DND-41 (cell line): ENCODE measurements at regions not wholly inside any gene's neighbourhood (a gene's known extent, or its start where the extent isn't known, plus 50 kb on each side); places are given as distances from the start of the nearest gene placed in this dataset.

Source experiments
- CTCF ChIP-seq: IDR thresholded peaks from 2 replicates; pipeline ENCODE4 v1.5.1; 2012; ENCODE audit warnings: borderline replicate concordance, low read length, moderate library complexity, mild to moderate bottlenecking; ENCODE audit not compliant: poor library complexity, severe bottlenecking; ENCODE audit errors: extremely low read depth
- EZH2 ChIP-seq: IDR thresholded peaks from 3 replicates; pipeline ENCODE4 v1.6.1; 2012; ENCODE audit warnings: borderline replicate concordance, low read depth, mild to moderate bottlenecking, moderate library complexity, low read length, inconsistent platforms; ENCODE audit not compliant: severe bottlenecking

- TF ChIP-seq CTCF: no peak
- no peak for TF ChIP-seq EZH2
These were observed 291.3 kb upstream of the PRDM1 start for GRCh38 chr6:105794870-105795269.
